HG03460 (cell line): ENCODE measurements at regions not wholly inside any gene's neighbourhood (a gene's known extent, or its start where the extent isn't known, plus 50 kb on each side); places are given as distances from the start of the nearest gene placed in this dataset.
"Not testable (repeated sequence)": the region's sequence is repeated elsewhere in the genome, so short reads cannot be mapped to it uniquely, and the experiment has no call there.

Experiments used
- ATAC-seq: cut with Tn5 transposase; IDR thresholded peaks from one replicate; pipeline ENCODE4 v1.9.1; 2021; ENCODE audit not compliant: unreplicated experiment

DNA sequence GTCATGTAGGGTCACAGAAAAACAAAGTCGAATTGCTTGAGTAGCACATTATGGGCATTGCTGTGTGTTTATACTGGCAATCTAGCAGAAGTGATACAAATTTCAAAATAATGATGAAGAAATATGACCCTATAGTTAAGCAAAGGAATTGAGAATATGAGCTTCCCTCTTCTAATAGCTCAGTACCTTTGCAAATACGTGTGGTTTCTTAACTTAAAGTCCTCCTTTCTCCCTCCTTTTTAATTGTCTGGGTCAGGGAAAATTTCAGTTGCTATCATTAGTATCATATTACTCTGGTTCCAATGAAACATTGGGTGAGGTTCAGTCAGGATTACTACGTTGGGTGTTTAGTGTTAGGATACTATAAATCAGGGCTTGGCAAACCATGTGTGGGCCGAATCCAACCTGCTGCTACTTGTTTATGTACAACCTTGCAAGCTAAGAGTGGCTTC lies 166.8 kb upstream of the CARMIL1 start:
- no peak for ATAC-seq

DNA sequence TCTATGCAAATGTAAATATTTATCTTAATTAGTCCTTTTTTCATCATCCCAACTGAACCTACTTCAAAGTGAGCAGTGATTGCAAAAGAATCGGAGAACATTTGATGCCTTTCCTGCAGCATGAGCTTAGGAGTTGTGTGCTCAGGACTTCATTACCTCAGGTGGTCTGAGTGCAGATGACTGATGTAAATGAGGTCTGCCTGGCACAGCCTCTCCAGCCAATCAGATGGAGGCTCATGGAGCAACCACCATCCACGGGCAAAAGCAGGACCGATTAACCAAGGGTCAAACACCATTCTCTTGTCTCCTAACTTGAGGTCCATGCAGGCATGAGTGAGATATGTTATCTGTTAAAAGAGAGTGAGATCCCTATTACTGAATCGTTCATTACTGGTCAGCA lies 165.7 kb upstream of the CARMIL1 start:
- no peak for ATAC-seq

DNA sequence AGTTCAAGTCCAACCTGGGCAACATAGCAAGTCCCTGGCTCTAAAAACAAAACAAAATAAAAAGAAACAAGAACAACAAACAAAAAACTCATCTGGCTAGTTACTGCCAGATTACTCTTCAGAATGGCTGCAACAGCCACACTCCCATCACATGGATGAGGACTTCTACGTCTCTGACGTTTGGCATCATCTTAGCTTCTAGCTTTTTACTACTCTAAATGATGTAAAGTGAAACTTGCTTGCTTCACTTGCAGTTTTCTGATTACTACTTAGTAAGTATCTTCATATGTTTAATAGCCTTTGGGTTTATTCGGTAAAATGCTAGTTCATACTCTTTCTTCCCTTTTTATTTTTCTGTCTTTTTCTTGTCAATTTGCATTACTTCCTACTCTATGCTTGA lies 161.1 kb upstream of the CARMIL1 start:
- no peak for ATAC-seq

DNA sequence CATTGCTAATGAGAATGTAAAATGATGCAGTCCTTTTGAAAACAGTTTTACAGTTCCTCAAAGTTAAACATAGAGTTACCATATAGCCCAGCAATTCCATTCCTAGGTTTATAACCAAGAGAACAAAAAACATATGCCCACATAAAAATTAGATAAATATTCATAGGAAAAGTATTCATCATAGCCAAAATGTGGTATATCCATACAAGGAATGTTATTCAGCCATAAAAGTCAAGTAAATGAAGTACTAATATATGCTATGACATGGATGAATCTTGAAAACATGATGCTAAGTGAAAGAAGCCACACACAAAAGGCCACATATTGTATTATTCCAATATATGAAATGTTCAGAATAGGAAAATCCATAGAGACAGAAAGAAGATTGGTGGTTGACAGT lies 158.0 kb upstream of the CARMIL1 start:
- no peak for ATAC-seq

DNA sequence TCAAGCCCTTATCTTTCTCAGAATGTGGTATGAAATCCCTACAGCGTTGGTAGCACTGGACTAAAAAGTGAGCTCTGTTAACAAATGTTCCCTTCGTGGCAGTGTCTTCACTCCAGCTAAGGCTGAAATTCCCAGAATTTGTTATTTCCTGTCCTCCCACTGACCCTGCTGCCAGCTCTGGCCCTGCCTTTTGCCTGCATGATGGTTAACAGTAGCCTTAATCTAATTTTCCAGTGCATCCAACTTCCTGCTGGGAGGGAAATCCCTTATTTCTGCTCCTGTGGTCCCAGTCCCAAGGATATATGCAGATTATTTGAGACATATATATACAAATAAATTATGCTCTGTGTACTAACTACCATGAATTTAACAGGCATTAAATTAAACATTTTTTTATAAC lies 157.2 kb upstream of the CARMIL1 start:
- no peak for ATAC-seq

DNA sequence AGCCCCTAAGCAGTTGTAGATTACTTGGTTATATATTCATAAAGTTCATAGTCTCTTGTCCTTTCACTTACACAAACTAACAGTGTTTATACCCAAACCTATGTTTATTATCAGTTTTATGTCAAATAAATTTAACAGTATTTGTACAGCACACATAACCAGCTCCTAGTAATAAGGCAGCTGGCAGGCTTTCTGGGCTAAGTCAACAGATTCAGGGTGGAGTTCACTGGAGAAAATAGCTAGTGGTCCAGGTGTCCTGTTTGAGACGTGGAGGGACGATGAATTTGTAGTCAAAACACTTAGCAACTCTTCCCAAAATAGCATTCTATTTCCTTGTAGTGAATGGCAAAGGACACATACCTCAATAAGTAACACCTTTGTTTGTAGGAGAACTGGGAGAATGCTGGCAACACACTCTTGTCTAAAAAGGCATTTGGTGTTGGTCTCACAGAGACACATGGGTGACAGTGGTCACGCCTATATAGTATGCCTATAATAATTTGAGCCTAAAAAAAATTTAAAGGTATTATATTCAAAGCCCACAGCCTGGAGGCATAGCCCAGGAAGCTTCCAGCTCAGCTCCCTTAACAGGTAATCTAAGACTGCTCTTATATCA lies 156.4 kb upstream of the CARMIL1 start:
- ATAC-seq = no peak

DNA sequence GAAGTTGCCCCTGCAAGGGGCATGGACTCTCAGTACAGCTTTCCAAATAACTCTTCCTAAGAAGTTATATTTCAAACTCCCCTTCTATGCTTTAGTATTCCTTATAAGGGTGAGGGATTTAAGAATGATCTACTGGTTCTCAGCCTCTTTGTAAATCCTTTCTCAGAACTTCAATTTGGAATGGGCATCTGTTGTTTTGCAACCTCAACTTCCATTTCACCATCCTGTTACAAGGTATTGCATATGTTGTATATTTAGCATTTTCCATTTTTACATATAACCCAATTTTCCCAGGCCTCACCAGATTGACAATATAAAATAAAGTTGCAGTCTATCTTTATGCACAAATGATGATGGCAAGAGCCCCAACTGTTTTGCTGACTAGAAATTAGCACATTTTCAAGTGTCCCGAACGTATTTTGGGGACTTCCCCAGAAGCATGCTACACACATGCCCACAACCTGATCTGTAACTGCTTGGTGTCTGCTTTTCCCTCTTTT lies 154.9 kb upstream of the CARMIL1 start:
- no peak for ATAC-seq

DNA sequence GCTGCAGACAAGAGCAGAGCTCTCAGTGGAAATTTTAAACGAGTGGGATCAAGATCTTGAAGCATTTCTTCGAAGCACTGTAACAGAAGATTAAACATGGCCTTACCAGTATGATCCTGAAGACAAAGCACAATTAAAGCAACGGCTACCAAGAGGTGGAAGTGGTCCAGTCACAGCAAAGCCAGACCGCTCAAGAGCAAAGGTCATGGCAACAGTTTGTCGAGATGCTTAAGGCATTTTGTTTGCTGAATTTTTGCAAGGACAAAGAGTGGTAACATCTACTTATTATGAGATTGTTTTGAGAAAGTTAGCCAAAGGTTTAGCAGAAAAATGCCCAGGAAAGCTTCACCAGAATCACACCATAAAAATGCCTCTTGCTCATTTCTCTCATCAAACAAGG lies 153.4 kb upstream of the CARMIL1 start:
- ATAC-seq = no peak

DNA sequence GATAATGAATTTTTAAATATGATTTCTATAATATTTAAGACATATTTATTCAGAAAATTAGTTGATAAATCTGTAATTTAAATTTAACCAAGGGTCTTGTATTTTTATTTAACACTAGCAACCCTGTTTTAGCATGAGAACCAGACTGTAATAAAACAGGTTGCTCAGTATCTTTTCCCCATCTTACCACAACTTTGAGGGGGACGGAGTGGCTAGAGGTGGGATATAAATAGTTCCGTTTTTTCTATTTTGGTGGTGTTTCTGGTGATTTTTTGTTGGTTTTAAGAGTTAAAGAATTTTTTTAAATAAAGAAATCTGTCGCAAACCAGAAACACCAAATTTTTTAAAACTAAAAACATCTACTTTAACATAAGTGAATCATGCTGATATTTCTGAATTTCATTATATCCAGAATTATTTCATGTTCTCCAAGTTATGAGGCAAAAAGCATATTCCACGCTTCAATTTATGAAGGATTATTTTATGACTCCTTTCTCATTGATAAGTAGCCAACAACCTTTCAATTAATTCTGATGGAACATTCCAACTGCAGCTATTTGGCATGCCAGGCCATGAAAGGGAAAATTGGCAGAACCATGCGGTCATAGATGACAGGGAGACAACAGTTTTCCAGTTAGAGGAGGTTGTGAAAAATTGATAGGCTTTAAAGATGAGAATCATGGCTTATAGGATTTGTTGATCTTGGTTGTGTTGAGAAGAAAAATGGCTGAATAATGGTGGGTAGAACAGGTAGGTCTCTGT lies 151.9 kb upstream of the CARMIL1 start:
- no peak for ATAC-seq

DNA sequence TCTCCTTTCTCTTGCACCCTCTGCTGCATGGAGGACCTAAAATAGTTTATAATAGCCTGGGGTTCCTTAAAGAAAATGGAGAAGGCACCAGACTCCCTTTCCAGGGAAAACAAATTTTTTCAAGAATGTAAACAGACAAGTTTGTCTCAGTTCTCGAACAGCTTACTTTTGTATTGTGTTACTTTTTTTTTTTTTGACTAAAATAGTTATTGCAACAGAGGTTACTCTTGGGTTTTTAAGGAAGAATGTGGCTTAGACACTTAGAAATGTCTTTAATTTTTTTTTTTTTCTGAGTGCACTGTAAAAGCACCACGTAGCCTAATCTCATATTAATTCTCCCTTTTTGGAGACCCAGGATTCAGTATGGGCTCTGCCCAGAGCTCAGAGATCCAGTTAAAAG lies 148.7 kb upstream of the CARMIL1 start:
- no peak for ATAC-seq

DNA sequence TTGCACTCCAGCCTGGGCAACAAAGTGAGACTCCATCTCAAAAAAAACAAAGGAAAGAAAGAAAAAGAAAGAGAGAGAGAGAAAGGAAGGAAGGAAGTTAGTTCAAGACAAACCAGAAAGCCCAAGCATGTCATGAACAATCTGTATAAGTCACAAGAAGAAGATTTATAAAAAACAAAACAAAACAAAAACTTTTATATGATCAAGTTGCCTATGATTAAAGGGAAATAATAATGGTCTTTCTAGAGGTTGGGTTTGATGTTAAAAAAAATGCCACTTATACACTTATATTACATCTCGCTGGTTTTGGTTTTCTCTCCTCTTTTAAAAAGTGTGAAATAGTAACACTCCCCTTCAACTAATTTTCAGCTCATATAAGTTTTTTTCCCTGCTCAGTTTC lies 146.2 kb upstream of the CARMIL1 start:
- no peak for ATAC-seq

DNA sequence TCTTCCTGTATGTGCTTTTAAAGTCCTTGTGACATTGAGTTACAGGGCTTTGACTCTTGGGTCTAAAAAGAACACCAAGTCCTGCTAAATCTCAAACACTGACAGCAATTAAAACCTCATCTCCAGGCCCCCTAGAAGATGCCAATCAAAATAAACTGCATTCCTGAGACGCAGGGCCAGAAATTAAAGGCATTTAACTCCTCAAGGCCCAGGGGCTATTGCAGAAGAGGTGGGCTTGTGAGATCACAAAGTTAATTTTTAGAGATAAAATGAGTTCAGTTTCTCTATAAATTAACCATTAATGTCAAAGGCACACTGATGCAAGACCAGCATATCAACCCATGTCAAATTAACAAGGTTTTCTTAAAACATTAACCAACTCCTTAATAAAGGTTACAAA lies 145.6 kb upstream of the CARMIL1 start:
- no peak for ATAC-seq

DNA sequence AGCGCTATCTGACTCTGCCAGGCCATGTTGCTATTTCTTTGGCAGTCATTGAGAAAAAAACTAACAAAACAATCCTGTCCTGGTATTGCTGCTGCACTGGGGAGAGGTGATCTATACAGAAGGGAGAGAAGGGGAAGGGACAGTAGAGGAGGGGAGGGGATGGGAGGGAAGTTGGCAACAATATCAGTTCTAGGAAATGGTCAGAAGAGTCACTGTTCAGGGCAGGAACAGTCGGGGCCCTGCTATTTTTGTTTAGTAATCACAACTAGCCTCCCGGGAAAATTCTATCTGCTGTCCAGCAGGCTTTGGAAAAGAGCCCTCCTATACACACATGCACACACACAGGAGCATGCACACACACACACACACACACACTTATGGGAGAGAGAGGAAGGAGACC lies 142.3 kb upstream of the CARMIL1 start:
- ATAC-seq = no peak

DNA sequence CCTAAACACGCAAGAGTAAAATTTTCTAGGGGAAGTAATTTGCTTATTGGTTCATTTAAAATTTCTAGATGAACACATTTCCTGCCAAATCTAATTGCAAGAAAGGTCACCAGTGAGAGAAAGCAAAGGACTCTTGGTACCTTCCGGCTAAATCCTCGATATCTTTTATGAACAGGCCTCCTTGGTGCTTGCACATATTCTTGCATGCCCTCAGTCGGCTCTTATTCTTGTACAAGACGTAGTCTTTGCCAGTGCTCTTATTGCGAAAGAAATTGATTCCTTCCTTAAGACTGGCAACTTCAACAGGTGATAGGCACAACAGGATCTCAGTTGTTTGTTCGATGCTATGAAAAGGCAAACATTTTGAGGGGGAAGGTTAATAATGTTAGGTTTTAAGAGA lies 141.7 kb upstream of the CARMIL1 start:
- no peak for ATAC-seq

DNA sequence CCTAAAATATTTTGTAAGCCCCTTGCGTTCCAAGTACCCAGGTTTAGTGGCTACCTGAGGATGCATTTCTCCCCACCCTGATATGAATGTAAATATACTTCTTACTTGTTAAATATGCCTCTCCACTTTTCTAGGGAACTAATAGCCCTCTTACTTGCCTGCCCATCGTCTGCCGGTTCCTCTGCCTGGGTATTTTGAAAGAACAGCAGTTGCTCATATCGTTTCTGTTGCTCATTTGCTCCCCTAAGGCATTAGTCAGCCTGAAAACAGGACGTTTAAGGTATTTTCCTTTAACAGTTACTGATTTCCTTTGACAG lies 141.3 kb upstream of the CARMIL1 start:
- no peak for ATAC-seq

DNA sequence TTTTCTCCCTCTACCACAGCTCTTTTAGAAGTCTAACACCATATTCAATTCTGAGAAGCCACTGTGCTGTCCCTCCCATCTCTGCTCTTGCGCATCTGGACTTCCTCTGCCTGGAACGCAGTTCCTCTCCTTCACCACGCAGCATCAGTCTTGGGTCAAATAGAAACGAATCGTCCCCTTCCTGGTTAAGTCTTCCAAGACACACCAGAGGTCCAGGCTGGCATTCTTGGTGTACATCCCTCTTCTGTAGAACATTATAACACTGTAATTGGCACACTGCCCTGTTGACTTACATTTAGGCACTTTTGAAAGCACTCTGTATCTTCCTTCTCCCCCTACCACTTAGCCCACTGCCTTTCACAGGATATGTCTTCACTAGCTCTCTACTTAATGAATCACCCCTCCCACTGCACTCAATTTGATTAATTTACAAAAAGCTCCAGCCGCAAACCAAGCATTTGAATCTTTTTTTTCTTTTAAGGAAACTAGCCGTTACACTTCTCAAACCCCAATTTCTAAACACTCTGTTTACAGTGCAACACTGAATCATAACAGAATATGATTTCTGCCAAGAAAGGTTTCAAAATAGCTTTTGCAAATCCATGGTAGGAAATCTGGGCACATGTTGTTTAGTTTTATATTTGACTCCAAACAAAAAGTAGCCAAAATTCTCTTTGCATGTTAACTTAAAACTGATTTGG lies 140.8 kb upstream of the CARMIL1 start:
- peak; percentile 94 for ATAC-seq

DNA sequence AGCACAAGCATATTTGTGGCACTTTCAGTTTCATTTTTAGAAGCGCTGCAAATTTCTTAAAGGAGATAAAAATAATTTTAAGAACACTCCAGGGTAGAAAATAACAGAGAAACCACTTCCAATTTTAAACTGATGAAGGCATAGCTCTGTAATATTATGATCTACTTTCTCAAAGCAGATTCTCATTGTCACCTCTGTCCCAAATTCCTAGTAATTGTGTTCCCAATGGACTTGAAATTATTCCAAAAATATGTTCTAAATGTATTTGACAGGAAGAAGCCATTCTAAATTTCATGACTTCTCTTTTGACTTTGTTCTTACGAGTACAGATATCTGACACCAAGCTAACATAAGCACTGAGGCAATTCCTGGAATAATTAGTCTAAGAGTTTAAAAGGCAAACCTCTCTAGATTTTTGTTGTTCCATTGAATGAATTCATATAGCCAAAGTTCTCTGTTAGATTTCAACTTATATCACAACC lies 140.2 kb upstream of the CARMIL1 start:
- peak; percentile 3 for ATAC-seq

DNA sequence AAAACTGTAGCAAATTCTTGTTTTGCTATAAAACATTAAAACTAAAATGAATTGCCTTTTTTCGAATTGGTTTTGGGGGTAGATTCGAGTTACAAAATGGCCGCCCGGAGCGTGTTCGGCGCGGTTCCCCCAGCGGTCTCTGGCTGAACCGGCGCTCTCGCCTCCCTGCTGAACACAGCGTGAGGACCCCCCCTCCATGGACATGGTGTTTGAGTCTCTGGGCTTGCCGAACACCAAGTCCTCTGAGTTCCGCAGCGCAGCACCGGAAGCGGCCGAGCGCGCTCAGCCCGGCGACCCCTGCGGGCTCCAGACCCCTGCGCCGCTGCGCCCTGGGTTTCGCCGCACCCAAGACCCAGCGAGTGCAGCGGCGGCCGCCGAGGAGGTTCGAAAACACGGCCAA lies 139.6 kb upstream of the CARMIL1 start:
- ATAC-seq = not testable (repeated sequence)

DNA sequence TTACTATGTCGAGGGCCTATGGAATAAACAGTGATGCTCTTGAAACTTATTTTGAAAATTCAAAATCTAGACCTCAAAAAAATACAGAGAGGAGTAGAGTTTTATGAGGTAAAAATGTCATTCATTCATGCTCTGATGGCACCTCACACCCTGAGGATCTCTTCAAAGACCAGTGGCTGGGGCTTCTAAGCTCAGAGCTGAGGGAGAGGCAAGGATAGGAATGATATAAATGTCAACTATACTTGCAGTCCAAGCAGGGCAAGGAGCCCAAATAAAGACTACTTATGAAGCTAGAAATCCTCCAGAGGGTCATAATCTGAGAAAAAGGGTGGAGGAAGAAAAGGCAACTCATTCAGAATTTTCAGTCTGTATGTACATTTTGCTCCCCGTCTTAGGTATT lies 136.7 kb upstream of the CARMIL1 start:
- no peak for ATAC-seq

DNA sequence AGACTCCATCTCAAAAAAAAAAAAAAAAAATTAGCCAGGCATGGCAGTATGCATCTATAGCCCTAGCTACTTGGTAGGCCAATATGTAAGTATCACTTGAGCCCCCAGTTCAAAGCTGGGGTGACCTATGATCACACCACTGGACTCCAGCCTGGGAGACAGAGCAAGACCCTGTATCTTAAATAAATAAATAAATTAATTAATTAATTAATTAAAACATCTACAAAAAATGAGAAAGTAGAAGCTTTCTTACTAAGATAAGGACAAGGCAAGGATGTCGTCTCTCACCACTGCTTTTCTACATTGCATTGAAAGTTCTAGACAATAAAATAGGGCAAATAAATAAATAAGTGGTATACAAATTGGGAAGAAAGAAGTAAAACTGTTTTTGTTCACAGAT lies 134.3 kb upstream of the CARMIL1 start:
- no peak for ATAC-seq

DNA sequence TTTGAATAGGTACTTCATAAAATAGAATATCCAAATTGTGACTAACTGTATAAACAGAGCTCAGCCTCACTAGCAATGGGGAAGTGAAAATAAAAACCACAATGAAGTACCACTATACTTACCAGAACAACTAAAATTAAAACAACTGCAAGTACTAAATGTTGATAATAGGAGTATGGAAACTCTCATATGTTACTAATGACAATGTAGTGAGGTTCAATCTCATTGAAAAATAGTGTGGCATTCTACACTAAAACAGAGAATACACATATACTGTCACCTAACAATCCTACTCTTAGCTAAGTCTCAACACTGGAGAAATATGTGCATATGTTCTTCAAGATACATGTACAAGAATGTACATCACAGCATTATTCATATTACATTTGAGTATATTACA lies 132.0 kb upstream of the CARMIL1 start:
- peak; percentile 98 for ATAC-seq

DNA sequence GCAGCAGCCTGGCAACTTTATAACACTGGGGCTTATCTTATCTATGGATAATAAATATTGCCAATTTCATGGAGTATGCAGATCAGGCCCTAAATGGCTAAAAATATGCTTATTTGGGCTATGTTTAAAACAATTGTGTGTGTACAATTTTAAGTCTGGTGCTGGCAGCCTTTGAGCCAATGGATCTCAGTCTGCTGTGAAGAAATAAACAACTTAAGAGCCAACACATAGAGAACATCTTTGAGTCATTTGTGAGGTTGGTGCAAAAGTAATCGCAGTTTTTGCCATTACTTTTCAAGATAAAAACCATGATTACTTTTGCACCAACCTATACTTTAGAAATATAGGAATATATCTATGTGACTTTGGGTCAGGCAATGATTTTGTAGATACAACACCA lies 129.1 kb upstream of the CARMIL1 start:
- ATAC-seq = no peak
